AG10803 (cell line): ENCODE measurements at regions not wholly inside any gene's neighbourhood (a gene's known extent, or its start where the extent isn't known, plus 50 kb on each side); places are given as distances from the start of the nearest gene placed in this dataset.

Experiments used
- DNase-seq: peaks from one replicate; pipeline ENCODE4 v3.0.0; 2010; ENCODE audit warnings: low read depth
- H3K4me3 ChIP-seq: 2 replicates; pipeline ENCODE4 v1.5.1; 2011; ENCODE audit warnings: mild to moderate bottlenecking, low read length, control low read depth
- TF ChIP-seq, protein P1 (sequence below): conservative IDR thresholded peaks from 2 replicates; pipeline ENCODE4 v1.5.1; 2011; ENCODE audit warnings: mild to moderate bottlenecking, low read length, control low read depth, inconsistent platforms

GRCh38 chr22:48371391-48371790, 1456.3 kb downstream of the BRD1 start:
- TF ChIP-seq, protein P1, sequence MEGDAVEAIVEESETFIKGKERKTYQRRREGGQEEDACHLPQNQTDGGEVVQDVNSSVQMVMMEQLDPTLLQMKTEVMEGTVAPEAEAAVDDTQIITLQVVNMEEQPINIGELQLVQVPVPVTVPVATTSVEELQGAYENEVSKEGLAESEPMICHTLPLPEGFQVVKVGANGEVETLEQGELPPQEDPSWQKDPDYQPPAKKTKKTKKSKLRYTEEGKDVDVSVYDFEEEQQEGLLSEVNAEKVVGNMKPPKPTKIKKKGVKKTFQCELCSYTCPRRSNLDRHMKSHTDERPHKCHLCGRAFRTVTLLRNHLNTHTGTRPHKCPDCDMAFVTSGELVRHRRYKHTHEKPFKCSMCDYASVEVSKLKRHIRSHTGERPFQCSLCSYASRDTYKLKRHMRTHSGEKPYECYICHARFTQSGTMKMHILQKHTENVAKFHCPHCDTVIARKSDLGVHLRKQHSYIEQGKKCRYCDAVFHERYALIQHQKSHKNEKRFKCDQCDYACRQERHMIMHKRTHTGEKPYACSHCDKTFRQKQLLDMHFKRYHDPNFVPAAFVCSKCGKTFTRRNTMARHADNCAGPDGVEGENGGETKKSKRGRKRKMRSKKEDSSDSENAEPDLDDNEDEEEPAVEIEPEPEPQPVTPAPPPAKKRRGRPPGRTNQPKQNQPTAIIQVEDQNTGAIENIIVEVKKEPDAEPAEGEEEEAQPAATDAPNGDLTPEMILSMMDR: no peak
- DNase-seq: no peak
- H3K4me3 ChIP-seq: no peak overlapping the region

- H3K4me3 ChIP-seq: no peak overlapping the region
- peak; percentile 3 for DNase-seq
- TF ChIP-seq, protein P1: no peak
These were observed 1457.0 kb downstream of the BRD1 start for GRCh38 chr22:48370508-48371325.

DNA sequence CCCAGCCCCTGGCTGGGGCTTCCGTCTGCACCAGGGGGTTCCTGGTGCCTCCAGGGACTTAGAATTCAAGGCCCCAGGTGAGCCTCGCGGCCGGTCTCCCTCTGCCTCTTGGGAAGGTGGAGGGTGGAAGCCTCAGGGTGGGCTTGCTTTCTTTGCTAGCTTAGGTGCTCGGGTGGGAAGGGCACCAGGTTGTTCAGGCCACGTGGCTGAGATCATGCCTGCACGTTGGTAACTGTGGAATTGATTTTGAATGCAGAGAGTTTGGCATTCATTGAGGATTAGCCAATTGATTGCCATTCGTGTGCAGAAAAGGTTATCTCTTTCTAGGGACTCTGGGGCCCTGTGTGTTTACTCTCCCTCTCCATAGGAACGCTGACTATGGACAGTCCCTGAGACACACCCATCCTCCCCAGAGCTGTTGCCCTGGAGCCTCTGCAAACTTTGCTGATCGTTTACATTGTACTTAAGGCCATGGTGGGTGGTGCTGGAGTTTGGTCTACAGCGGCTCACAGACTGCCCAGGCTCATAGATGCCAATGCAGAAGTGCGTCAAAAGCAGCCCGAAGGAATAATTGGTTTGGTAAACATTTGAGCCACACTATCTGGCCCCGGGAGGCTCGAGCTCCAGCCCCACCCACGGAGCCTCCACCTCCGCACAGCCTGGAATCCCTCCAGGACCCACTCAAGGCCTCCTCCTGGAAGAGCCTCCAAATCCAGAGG, 1457.7 kb downstream of the BRD1 start:
- DNase-seq: peak; percentile 14
- H3K4me3 ChIP-seq: no peak overlapping the region
- TF ChIP-seq, protein P1: no peak

DNA sequence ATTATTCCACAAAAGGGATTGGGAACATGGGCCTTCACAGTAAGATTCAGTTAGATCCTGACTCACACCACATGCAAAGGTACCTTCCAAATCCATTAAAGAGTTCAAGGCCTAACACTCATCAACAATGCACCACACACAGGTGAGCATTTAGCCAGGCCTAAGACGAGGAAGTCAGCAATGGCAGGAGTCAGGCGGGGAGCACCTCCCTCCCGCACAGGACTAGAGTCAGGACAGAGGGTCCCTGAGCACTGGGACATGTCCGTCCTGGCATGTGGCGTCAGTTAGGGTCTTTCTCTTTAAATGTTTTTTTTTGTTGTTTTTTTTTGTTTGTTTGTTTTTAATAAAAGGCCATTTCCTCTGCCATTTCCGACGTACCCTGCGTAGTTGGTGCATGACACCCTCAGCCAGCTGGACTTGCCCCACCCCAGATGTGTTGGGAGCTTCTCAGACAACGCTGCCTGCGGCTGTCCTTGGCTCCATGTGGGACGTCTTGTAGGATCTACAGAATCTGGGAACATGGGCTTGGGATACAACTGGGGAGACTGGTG, 1458.6 kb downstream of the BRD1 start:
- TF ChIP-seq, protein P1: no peak
- DNase-seq: no peak
- no peak overlapping the region for H3K4me3 ChIP-seq

- TF ChIP-seq, protein P1: no peak
- peak; percentile 9 for DNase-seq
- no peak overlapping the region for H3K4me3 ChIP-seq
These were observed 1459.9 kb downstream of the BRD1 start for GRCh38 chr22:48367731-48368130.

DNA sequence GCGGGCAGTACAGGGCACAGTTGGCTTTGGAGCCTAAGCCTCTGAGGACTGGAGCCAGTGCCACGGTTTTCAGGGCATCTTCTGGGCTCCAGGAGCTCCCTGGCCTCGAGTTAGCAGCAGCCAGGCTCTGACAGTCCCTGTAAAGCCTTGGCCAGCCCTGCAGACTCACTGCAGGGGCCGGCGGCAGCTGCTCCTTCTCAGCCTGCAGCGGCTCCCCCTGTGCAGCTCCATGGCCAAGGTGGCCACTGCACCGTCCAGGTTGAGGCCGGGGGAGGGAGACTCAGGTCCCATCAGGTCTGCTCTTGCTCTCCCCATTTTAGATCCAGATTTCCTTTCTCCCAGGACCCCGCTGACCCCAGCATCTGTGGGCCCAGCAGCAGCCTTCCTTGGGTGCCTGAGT, 1461.1 kb downstream of the BRD1 start:
- no peak for DNase-seq
- TF ChIP-seq, protein P1: no peak
- no peak overlapping the region for H3K4me3 ChIP-seq

DNA sequence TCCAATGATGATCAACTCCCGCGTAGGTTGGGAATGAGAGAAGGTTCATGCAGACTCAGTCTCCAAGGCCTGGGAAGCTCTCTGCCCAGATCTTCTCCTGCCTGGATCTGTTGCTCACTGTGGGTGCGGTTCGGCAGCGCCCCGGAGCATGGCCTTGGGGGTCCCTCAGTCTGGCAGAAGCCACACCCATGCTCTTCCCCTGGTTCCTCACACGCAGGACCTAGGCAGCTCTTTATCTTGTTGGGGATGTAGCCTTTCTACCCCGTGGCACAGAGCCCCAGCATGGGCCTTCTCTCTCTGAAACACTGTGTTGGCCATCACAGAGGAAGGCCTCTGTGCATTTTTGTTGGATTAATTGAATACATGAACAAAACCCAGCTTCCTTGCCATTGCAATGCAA, 1461.6 kb downstream of the BRD1 start:
- TF ChIP-seq, protein P1: no peak
- DNase-seq: no peak

More for the DNA sequence above, 1461.6 kb downstream of the BRD1 start:
- H3K4me3 ChIP-seq: no peak overlapping the region
